Neural cell (in vitro differentiated cells): ENCODE measurements at regions not wholly inside any gene's neighbourhood (a gene's known extent, or its start where the extent isn't known, plus 50 kb on each side); places are given as distances from the start of the nearest gene placed in this dataset.

Source experiments
- CTCF ChIP-seq: fragments of 450-650 bp; IDR thresholded peaks from 2 replicates; pipeline ENCODE4 v1.5.1; 2014; ENCODE audit warnings: antibody characterized with exemption, mild to moderate bottlenecking, moderate library complexity; ENCODE audit not compliant: poor library complexity, severe bottlenecking
- EP300 ChIP-seq: fragments of 450-650 bp; conservative IDR thresholded peaks from 2 replicates; pipeline ENCODE4 v1.6.1; 2014; ENCODE audit warnings: antibody characterized with exemption, mild to moderate bottlenecking, moderate library complexity; ENCODE audit not compliant: poor library complexity, severe bottlenecking
- EZH2 ChIP-seq: fragments of 200-600, 300-800 bp; shearing (Covaris generic), sonication (generic); IDR thresholded peaks from 2 replicates; pipeline ENCODE4 v1.6.1; 2014; ENCODE audit warnings: antibody characterized with exemption, low read length, borderline replicate concordance, mild to moderate bottlenecking; ENCODE audit not compliant: insufficient read depth, poor library complexity, severe bottlenecking
- POLR2AphosphoS5 ChIP-seq: IDR thresholded peaks from 2 replicates; pipeline ENCODE4 v1.6.1; 2012
- REST ChIP-seq: IDR thresholded peaks from 2 replicates; pipeline ENCODE4 v1.6.1; 2012; ENCODE audit warnings: borderline replicate concordance
- SMC3 ChIP-seq: fragments of 450-650 bp; conservative IDR thresholded peaks from 2 replicates; pipeline ENCODE4 v1.6.1; 2014; ENCODE audit warnings: antibody characterized with exemption, mild to moderate bottlenecking, moderate library complexity; ENCODE audit not compliant: poor library complexity
- TAF1 ChIP-seq: IDR thresholded peaks from 2 replicates; pipeline ENCODE4 v1.6.1; 2012; ENCODE audit warnings: low read depth

GRCh38 chr14:22059201-22059600, 385.6 kb upstream of the OR4E1 start:
- TF ChIP-seq CTCF: no peak
- no peak for TF ChIP-seq POLR2AphosphoS5
- TF ChIP-seq EZH2: no peak
- TF ChIP-seq REST: no peak
- no peak for TF ChIP-seq EP300
- no peak for TF ChIP-seq TAF1
- no peak for TF ChIP-seq SMC3
